ENCODE measurements at regions not wholly inside any gene's neighbourhood (a gene's known extent, or its start where the extent isn't known, plus 50 kb on each side); places are given as distances from the start of the nearest gene placed in this dataset.
A peak's percentile ranks its signal among the peaks of the same experiment; 100 is the strongest.

GRCh38 chr6:19492636-19493405 lies 344.3 kb upstream of the ID4 start:
- TF ChIP-seq CTCF (IDR thresholded peaks at IDR 0.05) (no peak), ZFX (IDR thresholded peaks at IDR 0.05; ENCODE audit: borderline replicate concordance) (no peak)
- H3K27ac ChIP-seq, result no peak overlapping the region

GRCh38 chr6:19501737-19502245 lies 335.4 kb upstream of the ID4 start:
- H3K27ac ChIP-seq, result no peak overlapping the region
- TF ChIP-seq ZFX (IDR thresholded peaks at IDR 0.05; ENCODE audit: borderline replicate concordance) (no peak), CTCF (IDR thresholded peaks at IDR 0.05) (peak; percentile 18; the same call in 1 of the 2 replicates)

- no peak for TF ChIP-seq ZFX (IDR thresholded peaks at IDR 0.05; ENCODE audit: borderline replicate concordance)
- no peak for TF ChIP-seq CTCF (IDR thresholded peaks at IDR 0.05)
Measured at GRCh38 chr6:19502301-19502700, 334.9 kb upstream of the ID4 start.

GRCh38 chr6:19515939-19516338 lies 321.2 kb upstream of the ID4 start:
- TF ChIP-seq ZFX (IDR thresholded peaks at IDR 0.05; ENCODE audit: borderline replicate concordance) (no peak), CTCF (IDR thresholded peaks at IDR 0.05) (no peak)
- H3K27ac ChIP-seq, result no peak overlapping the region

More at GRCh38 chr6:19502301-19502700, 334.9 kb upstream of the ID4 start:
- no peak overlapping the region for H3K27ac ChIP-seq

- H3K27ac ChIP-seq, result no peak overlapping the region
- TF ChIP-seq ZFX (IDR thresholded peaks at IDR 0.05; ENCODE audit: borderline replicate concordance) (no peak), CTCF (IDR thresholded peaks at IDR 0.05) (no peak)
Measured at GRCh38 chr6:19519941-19520340, 317.2 kb upstream of the ID4 start.

GRCh38 chr6:19524366-19525186 lies 312.6 kb upstream of the ID4 start:
- TF ChIP-seq ZFX (IDR thresholded peaks at IDR 0.05; ENCODE audit: borderline replicate concordance), result no peak
- TF ChIP-seq CTCF (IDR thresholded peaks at IDR 0.05), result no peak

More at GRCh38 chr6:19524366-19525186, 312.6 kb upstream of the ID4 start:
- H3K27ac ChIP-seq, result no peak overlapping the region
